ENCODE measurements at regions not wholly inside any gene's neighbourhood (a gene's known extent, or its start where the extent isn't known, plus 50 kb on each side); places are given as distances from the start of the nearest gene placed in this dataset.

DNA sequence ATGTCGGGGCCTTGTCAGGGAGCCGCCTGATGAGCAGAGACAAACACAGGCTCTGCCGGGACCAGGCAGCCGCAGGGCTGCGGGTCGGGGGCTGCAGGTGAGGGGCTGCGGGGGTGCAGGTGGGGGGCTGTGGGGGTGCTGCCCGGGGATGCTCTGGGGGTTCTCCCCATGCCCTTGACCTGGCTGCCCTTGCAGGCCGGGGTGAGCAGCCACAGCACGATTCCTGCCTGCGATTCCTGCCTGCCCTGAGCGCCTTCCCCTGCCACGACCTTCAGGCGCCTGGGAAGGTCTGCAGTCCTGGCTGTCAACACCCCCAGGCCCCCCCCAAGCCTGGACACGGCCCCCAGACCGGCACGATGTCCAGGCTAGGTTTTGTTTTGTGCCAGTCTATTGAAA, 106.3 kb downstream of the FAM53A start:
- no peaks in the 10 kb centered on the region for H3K9me3 ChIP-seq (ENCODE audit: low read depth, low read length)
- H4K20me1 ChIP-seq (ENCODE audit: insufficient read depth, low read length), result no peaks in the 10 kb centered on the region
- H3K36me3 ChIP-seq (ENCODE audit: insufficient read depth, low read length), result no peaks in the 10 kb centered on the region
- no peak overlapping the region for H3K4me2 ChIP-seq (ENCODE audit: insufficient read depth, low read length)
- H3K27ac ChIP-seq (ENCODE audit: low read depth, low read length), result no peak overlapping the region
- H2AFZ ChIP-seq (ENCODE audit: low read length), result no peak overlapping the region
- peaks cover 5% of the 10 kb centered on the region for H3K4me1 ChIP-seq (ENCODE audit: insufficient read depth, low read length)
- no peak overlapping the region for H3K4me3 ChIP-seq (ENCODE audit: insufficient read depth, low read length)
- DNase-seq (ENCODE audit: insufficient read length, low spot score, missing footprints), result peak; percentile 85
- H3K27me3 ChIP-seq (ENCODE audit: insufficient read depth, low read length), result no peaks in the 10 kb centered on the region
- TF ChIP-seq, protein P1, sequence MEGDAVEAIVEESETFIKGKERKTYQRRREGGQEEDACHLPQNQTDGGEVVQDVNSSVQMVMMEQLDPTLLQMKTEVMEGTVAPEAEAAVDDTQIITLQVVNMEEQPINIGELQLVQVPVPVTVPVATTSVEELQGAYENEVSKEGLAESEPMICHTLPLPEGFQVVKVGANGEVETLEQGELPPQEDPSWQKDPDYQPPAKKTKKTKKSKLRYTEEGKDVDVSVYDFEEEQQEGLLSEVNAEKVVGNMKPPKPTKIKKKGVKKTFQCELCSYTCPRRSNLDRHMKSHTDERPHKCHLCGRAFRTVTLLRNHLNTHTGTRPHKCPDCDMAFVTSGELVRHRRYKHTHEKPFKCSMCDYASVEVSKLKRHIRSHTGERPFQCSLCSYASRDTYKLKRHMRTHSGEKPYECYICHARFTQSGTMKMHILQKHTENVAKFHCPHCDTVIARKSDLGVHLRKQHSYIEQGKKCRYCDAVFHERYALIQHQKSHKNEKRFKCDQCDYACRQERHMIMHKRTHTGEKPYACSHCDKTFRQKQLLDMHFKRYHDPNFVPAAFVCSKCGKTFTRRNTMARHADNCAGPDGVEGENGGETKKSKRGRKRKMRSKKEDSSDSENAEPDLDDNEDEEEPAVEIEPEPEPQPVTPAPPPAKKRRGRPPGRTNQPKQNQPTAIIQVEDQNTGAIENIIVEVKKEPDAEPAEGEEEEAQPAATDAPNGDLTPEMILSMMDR (IDR thresholded peaks at IDR 0.05; ENCODE audit: extremely low read depth, low read depth, low read length), result no peak
- no peaks in the 10 kb centered on the region for H3K79me2 ChIP-seq (ENCODE audit: insufficient read depth, low read length)

DNA sequence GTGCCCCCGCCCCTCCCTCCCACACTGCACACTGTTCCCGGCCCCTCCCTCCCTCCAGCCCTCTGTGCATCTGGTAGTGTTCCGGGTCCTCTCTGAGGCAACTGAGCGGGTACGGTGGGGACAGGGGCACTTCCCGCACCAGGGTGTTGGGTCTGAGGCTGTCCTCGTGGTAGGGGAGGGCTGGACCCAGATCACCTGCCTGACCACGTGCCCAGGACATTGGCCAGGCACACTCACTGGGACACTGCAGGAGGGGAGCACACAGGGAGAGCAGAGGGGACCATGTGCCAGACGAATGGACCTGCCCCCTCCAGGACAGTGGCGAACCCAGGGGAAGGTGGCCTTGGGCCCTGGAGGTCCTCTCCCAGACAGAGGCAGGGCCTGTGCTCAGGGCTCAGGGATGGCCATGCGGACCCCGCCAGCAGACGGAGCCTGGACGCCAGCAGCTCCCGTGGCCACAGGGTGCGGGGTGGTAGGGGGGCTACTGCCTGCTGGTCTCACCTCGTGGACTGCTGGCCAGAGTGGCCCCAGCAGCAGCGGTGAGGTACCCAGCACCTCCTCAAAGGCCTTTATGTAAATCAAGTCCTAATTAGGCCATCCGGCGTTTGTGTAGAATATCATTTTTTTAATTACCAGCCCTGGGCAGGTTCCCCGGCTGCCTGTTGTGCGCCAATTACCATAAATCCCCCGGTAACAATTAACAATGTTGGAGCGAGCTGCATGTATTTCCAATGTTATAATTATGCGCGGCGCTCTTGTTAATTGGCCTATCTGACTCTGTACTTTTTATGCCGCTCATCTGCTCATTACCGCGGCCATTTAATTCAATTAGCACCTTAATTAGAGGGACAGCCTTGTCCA, 106.9 kb downstream of the FAM53A start:
- TF ChIP-seq, protein P1 (IDR thresholded peaks at IDR 0.05; ENCODE audit: extremely low read depth, low read depth, low read length), result no peak
- H3K9me3 ChIP-seq (ENCODE audit: low read depth, low read length), result no peaks in the 10 kb centered on the region
- H3K36me3 ChIP-seq (ENCODE audit: insufficient read depth, low read length), result no peaks in the 10 kb centered on the region
- DNase-seq (ENCODE audit: insufficient read length, low spot score, missing footprints), result peak; percentile 78
- H3K4me2 ChIP-seq (ENCODE audit: insufficient read depth, low read length), result no peak overlapping the region
- H3K27me3 ChIP-seq (ENCODE audit: insufficient read depth, low read length), result no peaks in the 10 kb centered on the region
- peaks cover 5% of the 10 kb centered on the region for H3K4me1 ChIP-seq (ENCODE audit: insufficient read depth, low read length)
- no peak overlapping the region for H3K27ac ChIP-seq (ENCODE audit: low read depth, low read length)
- H2AFZ ChIP-seq (ENCODE audit: low read length), result no peak overlapping the region
- no peaks in the 10 kb centered on the region for H3K79me2 ChIP-seq (ENCODE audit: insufficient read depth, low read length)
- H4K20me1 ChIP-seq (ENCODE audit: insufficient read depth, low read length), result no peaks in the 10 kb centered on the region
- H3K4me3 ChIP-seq (ENCODE audit: insufficient read depth, low read length), result no peak overlapping the region

DNA sequence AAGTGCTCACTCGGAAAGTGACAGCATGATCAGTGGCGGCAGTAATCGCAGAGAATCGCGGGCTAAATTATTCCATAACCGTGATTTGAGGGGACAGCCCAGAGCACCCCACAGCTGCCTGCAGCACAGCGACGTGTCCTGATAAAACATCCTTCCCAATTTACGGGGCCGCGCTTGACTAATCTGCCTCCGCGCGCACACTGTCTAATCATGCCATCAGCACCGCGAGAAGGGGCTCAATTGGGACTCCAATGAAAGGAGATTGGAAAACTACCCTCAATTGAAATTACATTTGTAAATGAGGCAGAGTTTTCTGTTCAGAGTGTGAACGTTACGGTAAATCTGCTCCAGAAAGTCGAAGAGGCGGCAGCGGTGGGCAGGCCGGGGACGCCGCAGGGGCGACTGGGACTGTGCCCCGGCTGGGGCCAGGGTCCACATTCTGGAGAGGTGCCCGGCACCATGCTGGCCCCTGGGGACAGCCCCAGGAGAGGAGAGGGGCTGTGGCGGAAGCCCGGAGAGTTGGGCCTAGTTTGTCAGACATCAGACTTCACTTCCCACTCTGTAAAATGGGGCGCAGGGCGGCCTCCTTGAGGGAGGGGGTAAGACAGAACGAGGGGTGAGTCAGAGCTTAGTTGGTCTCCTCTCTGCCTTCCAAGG, 107.7 kb downstream of the FAM53A start:
- no peaks in the 10 kb centered on the region for H3K9me3 ChIP-seq (ENCODE audit: low read depth, low read length)
- DNase-seq (ENCODE audit: insufficient read length, low spot score, missing footprints), result peak; percentile 70
- H3K4me3 ChIP-seq (ENCODE audit: insufficient read depth, low read length), result no peak overlapping the region
- H3K79me2 ChIP-seq (ENCODE audit: insufficient read depth, low read length), result no peaks in the 10 kb centered on the region
- H4K20me1 ChIP-seq (ENCODE audit: insufficient read depth, low read length), result no peaks in the 10 kb centered on the region
- TF ChIP-seq, protein P1 (IDR thresholded peaks at IDR 0.05; ENCODE audit: extremely low read depth, low read depth, low read length), result no peak
- no peaks in the 10 kb centered on the region for H3K36me3 ChIP-seq (ENCODE audit: insufficient read depth, low read length)
- H3K27ac ChIP-seq (ENCODE audit: low read depth, low read length), result no peak overlapping the region
- H2AFZ ChIP-seq (ENCODE audit: low read length), result no peak overlapping the region
- no peaks in the 10 kb centered on the region for H3K27me3 ChIP-seq (ENCODE audit: insufficient read depth, low read length)
- peaks cover 5% of the 10 kb centered on the region for H3K4me1 ChIP-seq (ENCODE audit: insufficient read depth, low read length)
- no peak overlapping the region for H3K4me2 ChIP-seq (ENCODE audit: insufficient read depth, low read length)

All from osteoblast (primary cell).